ENCODE measurements at regions not wholly inside any gene's neighbourhood (a gene's known extent, or its start where the extent isn't known, plus 50 kb on each side); places are given as distances from the start of the nearest gene placed in this dataset.

- H3K36me3 Mint-ChIP-seq (ENCODE audit: low read depth), result no peaks in the 10 kb centered on the region
- no peaks in the 10 kb centered on the region for H3K27me3 Mint-ChIP-seq (ENCODE audit: low read depth)
- TF ChIP-seq, protein P1, sequence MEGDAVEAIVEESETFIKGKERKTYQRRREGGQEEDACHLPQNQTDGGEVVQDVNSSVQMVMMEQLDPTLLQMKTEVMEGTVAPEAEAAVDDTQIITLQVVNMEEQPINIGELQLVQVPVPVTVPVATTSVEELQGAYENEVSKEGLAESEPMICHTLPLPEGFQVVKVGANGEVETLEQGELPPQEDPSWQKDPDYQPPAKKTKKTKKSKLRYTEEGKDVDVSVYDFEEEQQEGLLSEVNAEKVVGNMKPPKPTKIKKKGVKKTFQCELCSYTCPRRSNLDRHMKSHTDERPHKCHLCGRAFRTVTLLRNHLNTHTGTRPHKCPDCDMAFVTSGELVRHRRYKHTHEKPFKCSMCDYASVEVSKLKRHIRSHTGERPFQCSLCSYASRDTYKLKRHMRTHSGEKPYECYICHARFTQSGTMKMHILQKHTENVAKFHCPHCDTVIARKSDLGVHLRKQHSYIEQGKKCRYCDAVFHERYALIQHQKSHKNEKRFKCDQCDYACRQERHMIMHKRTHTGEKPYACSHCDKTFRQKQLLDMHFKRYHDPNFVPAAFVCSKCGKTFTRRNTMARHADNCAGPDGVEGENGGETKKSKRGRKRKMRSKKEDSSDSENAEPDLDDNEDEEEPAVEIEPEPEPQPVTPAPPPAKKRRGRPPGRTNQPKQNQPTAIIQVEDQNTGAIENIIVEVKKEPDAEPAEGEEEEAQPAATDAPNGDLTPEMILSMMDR (conservative IDR thresholded peaks at IDR 0.05), result no peak
- no peak overlapping the region for H3K4me3 Mint-ChIP-seq
- peaks cover 34% of the 10 kb centered on the region for H3K4me1 Mint-ChIP-seq
- H3K9me3 Mint-ChIP-seq, result peaks cover 2% of the 10 kb centered on the region
- no peak overlapping the region for H3K27ac Mint-ChIP-seq (ENCODE audit: unreplicated experiment)
- DNase-seq (ENCODE audit: low read depth, low spot score), result no peak
Measured at GRCh38 chr13:107568181-107568580, 647.2 kb downstream of the LIG4 start.

GRCh38 chr13:107563099-107563925 lies 652.0 kb downstream of the LIG4 start:
- no peaks in the 10 kb centered on the region for H3K27me3 Mint-ChIP-seq (ENCODE audit: low read depth)
- no peaks in the 10 kb centered on the region for H3K9me3 Mint-ChIP-seq
- no peak overlapping the region for H3K27ac Mint-ChIP-seq (ENCODE audit: unreplicated experiment)
- H3K36me3 Mint-ChIP-seq (ENCODE audit: low read depth), result no peaks in the 10 kb centered on the region
- H3K4me1 Mint-ChIP-seq, result peaks cover 41% of the 10 kb centered on the region
- H3K4me3 Mint-ChIP-seq, result peak overlapping the region; percentile 58
- TF ChIP-seq, protein P1 (conservative IDR thresholded peaks at IDR 0.05), result no peak
- DNase-seq (ENCODE audit: low read depth, low spot score), result peak; percentile 15

DNA sequence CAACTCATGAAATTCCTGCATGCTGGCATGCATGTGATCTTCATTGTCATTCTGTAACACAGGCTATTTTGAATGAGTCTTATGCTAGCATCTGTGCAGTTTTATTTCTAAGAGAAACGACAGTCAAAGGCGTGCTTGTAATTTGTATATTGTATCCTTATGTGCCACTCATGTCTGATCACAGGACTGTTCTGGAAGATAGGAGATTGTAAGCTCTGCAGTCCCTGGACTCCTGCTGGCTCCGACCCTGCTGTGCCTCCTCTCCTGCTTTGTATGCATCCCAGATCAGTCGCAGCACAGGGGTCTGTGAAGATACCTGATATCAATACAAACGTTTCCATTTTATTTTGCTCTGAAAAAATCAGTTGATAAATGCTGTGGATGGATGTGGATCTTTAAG lies 653.1 kb downstream of the LIG4 start:
- peak overlapping the region; percentile 2 for H3K4me3 Mint-ChIP-seq
- peaks cover 41% of the 10 kb centered on the region for H3K4me1 Mint-ChIP-seq
- no peaks in the 10 kb centered on the region for H3K36me3 Mint-ChIP-seq (ENCODE audit: low read depth)
- H3K27me3 Mint-ChIP-seq (ENCODE audit: low read depth), result no peaks in the 10 kb centered on the region
- DNase-seq (ENCODE audit: low read depth, low spot score), result no peak
- H3K9me3 Mint-ChIP-seq, result no peaks in the 10 kb centered on the region
- TF ChIP-seq, protein P1 (conservative IDR thresholded peaks at IDR 0.05), result no peak
- H3K27ac Mint-ChIP-seq (ENCODE audit: unreplicated experiment), result no peak overlapping the region

GRCh38 chr13:107554460-107554859 lies 660.9 kb downstream of the LIG4 start:
- DNase-seq (ENCODE audit: low read depth, low spot score), result no peak
- H3K36me3 Mint-ChIP-seq (ENCODE audit: low read depth), result no peaks in the 10 kb centered on the region
- H3K27me3 Mint-ChIP-seq (ENCODE audit: low read depth), result no peaks in the 10 kb centered on the region
- H3K9me3 Mint-ChIP-seq, result no peaks in the 10 kb centered on the region
- TF ChIP-seq, protein P1 (conservative IDR thresholded peaks at IDR 0.05), result no peak
- H3K4me3 Mint-ChIP-seq, result no peak overlapping the region
- no peak overlapping the region for H3K27ac Mint-ChIP-seq (ENCODE audit: unreplicated experiment)
- H3K4me1 Mint-ChIP-seq, result peaks cover 4% of the 10 kb centered on the region

- H3K27me3 Mint-ChIP-seq (ENCODE audit: low read depth), result no peaks in the 10 kb centered on the region
- TF ChIP-seq, protein P1 (conservative IDR thresholded peaks at IDR 0.05), result no peak
- peaks cover 4% of the 10 kb centered on the region for H3K4me1 Mint-ChIP-seq
- H3K27ac Mint-ChIP-seq (ENCODE audit: unreplicated experiment), result no peak overlapping the region
- no peaks in the 10 kb centered on the region for H3K36me3 Mint-ChIP-seq (ENCODE audit: low read depth)
- no peaks in the 10 kb centered on the region for H3K9me3 Mint-ChIP-seq
- no peak overlapping the region for H3K4me3 Mint-ChIP-seq
- DNase-seq (ENCODE audit: low read depth, low spot score), result no peak
Measured at GRCh38 chr13:107553838-107554237, 661.5 kb downstream of the LIG4 start.

All from neural crest cell (in vitro differentiated cells).